NCI-H446 treated with DMSO at 0.1 percent for 48 hours (cell line): ENCODE measurements at regions not wholly inside any gene's neighbourhood (a gene's known extent, or its start where the extent isn't known, plus 50 kb on each side); places are given as distances from the start of the nearest gene placed in this dataset.

Experiments
- DNase-seq: peaks from one replicate; lab custom pipeline; 2025; lab: John Stamatoyannopoulos, UW

DNA sequence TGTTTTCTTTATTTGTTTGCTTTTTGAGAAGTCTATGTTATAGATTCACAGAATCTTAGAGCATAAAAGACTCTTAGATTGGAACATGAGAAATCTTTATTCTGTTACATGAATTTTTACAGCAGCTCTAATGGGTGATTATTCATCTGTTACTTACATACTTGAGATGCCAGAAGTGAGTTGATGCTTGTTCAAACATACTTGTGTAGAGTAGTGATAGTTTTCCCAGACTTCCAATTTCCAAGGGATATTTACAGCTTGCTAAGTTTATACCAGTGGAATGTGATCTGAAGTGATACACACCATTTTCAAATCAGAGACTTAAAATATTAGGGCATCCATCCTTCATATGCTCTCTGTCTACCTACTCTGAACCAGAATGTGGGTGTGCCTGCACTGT lies 252.9 kb upstream of the SMIM31 start:
- no peak for DNase-seq

DNA sequence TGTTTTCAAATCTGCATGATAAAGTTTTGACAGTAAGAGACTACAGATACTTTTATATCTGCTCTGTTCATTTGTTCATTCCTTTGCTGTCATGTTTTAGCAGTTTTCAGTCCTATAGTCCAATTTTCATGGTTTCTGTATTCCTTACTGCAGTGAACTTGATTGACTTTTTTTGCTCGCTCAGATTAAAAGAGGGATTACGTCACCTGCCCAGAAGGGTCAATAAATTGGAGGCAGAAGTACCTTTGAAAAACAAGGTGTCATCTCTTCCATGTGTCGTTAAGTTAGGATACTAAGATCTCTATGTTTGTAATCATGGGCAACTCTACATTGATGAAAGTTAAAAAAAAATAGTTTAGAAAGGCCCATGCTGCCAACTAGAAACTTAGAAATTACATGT lies 250.1 kb upstream of the SMIM31 start:
- DNase-seq = no peak

DNA sequence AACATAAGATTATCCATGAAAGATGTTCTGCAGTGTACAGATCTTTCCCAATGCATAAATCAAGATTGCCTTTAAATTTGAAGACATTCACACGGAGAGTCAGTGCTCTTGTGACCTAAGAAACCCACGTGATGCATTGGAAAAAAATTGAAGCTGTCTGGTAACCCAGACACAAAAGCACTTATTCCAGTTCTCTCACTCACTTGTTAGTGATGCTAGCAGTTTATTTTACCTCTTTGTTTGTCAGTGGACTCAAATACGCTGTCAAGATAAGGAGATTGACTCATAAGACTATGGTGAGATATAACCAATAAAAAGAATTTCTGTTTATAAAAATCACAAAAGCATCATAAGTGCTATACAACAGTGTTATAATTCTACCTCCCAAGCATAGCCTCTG lies 245.8 kb upstream of the SMIM31 start:
- DNase-seq = no peak

DNA sequence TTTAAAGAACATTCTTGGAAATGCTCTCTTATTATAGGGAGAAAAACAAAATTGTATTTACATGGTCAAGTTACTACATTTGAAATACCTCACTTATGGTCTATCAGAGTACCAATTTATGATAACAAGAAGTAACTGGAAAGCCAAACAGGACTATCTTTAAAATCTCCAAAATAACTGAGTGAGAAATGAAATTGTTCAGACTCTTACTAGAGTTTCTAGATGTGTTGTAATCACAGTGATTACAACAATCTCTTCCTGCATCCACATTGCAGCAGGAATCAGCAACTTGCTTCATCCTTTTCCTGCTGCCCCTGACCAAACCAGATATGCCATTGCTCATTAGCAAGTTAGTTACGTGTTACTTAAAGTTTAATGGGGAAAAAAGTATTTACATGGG lies 245.2 kb upstream of the SMIM31 start:
- no peak for DNase-seq

DNA sequence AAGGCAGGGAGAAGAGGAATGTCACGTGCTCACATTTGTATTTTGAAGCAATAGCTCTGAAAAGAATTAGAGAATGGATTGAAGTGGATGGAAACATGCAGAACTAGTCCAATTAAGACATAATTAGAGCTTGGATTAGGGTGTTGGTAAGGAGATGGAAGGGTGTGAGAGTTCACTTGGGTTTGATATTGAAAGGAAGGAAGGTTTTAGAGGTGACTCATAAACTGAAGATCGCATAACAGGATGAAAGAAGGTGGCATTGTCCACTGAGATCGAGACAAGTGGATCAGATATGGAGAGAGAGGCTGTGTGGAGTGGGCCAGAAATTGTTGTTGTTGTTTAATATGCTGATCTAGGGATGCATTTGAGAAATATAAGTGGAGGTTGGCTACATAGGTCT lies 244.0 kb upstream of the SMIM31 start:
- DNase-seq = no peak

DNA sequence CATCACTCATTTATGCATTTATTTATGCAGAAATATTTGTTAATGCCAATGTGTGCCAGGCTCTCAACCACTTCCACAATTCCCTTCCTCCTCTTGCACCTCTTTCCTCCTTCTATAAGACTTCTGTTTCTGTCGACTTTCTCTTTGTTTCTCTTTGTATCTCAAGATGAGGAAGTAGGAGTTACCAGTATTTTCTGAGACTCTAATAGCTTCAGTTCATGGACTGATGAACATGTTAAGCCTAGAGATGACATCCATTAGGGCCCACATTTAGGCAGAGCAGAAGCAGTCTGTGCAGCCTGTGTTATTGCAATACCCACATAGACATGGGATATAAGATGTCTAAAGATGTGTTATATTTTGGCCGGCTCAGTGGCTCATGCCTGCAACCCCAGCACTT lies 241.8 kb upstream of the SMIM31 start:
- no peak for DNase-seq

DNA sequence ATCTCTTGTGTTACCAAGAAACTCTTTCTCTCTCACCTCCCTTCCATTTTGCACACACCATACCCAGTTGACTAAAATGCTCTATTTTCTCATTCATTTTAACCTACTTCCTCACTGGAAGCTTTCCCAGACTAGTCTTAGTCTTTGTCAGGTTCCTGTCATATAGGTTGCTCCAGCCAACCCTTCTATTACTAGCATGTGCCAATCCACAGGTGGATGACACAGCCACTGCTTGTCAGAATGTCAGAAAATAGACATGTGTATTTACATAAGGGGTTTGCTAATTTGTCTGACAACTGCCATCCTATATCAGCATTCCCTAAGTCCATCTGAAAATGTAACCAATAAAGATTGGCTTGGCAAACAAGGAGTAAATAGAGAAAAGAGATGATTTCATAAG lies 239.2 kb upstream of the SMIM31 start:
- no peak for DNase-seq

DNA sequence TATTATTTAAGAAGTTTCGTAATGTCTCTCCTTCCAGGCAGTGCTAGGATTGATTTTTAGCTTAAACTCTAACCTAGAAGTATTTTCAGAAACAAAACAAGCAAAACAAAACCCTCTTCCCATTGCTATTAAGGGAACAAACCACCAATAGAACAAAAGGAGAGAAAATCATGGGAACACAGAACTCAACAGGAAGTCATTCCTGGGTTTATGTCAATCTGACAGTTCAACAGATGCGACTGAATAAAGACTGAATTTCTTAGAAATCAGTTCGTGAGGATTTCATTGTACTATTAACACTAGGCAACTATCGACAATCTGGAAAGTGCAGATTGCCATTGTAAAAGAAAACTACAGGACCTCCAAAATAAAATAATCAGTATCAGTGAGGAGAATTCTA lies 229.1 kb upstream of the SMIM31 start:
- DNase-seq = no peak

DNA sequence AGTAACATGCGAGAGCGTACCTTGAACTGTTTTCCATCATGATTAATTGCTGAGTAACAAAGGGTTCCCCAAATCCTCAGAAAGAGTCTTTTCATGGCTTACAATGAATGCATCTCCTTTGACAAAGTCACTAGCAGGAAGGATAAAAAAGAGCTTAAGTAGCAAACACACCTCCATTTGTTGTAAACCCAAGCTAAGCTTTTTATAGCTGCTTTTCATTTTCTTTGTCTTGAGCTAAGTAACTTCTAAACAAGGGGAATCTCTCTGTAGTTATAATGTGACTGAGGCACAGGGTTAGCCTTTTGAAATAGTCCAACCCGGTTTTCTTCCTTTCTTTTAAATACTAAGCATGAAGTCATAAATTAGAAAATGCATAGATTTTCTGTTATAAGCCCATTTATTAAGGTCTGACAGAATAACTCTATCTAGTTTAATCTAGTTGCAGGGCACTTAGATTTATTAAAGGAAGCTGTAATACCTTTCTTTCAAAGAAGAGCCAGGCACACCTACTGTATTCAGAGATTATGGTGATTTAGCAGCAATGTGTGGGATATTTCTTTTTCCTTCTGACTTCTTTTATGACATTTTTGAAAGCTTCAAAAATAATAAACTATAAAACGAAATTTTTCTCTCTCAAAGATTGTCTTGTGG lies 226.9 kb upstream of the SMIM31 start:
- DNase-seq = no peak

DNA sequence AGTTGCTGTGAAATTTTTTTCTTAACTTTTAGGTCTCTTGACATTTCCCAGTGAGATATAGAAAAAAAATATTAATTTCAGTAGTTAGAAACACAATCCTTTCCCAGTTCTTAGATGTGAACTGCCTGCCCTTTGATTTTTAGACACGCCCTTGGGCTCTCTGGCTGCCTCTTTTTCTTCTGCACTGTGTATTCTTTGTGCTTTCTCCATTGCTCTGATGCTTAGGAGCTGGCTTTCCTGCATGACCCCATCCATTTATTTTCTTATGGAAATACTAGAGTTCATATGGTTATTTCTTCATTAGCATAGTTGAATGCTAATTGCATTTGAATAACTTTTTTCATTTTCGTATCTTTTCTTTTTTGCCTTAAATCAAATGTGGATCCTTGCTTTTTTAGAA lies 224.9 kb upstream of the SMIM31 start:
- no peak for DNase-seq

DNA sequence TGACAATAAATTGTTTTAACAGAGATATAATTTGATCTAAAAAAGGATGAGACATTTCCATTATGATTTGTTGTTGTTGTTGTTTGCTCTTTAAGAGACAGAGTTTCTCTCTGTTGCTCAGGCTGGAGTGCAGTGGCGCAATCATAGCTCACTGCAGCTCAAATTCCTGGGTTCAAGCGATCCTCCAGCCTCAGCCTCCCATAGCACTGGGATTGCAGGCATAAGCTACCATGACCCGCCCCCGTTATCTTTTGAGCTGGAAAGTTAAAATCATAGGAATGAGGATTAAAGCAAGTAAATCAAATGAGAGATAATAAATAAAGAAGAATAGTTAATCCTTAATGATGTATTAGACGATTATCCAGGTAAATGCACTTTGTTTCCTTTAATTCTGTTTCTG lies 224.4 kb upstream of the SMIM31 start:
- no peak for DNase-seq

DNA sequence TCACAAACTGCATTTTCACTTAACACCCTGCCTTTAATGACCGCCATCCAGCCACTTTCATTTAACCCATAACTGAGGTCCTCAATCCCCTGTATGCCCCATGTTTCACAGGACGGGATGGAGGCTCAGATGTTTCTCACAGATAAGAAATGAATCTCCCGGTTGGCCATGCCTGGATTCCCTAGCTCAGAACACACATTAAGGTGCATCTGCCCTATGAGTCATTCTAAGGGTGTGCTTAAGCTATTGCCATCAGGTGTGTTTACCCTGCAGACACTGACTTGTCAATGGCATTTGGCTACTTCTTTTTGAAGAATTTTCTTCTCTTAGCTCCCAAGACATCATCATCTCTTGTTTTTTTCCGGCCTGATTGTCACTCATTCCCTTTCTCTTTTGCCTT lies 222.6 kb upstream of the SMIM31 start:
- no peak for DNase-seq

DNA sequence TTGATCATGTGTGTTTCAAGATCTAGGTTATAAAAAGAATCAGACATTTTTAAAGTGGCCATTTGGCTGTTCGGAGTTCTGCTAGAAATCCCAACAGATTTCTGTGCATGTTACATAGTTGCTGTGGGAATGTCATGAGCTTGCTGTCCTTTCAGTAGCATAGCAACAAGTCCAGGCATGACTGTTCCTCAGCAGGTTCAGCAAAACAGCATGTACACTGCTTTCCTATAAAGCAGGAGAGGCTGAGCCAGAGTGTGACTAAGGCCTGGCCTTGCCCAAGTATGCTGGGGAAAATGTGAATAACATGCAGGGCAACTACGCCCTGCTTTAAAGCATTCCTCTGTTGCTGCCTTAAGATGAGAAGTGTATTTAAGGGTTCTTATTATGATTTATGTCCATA lies 217.1 kb upstream of the SMIM31 start:
- DNase-seq = no peak

DNA sequence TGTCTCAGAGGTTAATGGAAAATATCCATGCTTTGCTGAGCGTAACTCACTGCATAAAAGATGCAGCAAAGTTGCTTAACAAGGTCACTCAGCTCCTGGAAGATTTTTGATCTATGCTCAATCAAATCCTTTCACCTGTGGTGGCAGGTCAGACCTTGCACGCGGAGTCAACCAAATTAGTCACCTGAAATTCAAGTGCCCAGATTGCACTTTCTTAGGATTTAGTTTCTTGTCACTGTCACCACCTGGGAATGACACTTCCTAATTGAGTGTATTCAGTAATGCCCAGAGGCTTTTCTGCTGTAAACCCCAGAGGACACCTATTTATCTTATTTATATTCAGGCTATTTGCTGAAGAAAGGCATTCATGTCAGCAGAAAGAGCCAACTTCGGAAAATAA lies 215.8 kb upstream of the SMIM31 start:
- DNase-seq = no peak

DNA sequence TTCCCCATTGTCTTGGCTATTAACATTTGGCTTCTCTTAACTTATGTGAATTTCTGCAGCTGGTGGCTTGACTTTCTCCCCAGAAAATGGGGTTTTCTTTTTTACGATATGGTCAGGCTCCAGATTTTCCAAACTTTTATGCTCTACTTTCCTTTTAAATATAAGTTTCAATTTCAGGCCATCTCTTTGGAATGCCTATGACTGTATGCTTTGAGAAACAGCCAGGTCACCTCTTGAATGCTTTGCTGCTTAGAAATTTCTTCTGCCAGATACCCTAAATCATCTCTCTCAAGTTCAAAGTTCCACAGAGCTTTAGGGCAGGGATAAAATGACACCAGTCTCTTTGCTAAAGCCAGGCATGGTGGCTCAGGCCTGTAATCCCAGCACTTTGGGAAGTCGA lies 212.9 kb upstream of the SMIM31 start:
- no peak for DNase-seq

DNA sequence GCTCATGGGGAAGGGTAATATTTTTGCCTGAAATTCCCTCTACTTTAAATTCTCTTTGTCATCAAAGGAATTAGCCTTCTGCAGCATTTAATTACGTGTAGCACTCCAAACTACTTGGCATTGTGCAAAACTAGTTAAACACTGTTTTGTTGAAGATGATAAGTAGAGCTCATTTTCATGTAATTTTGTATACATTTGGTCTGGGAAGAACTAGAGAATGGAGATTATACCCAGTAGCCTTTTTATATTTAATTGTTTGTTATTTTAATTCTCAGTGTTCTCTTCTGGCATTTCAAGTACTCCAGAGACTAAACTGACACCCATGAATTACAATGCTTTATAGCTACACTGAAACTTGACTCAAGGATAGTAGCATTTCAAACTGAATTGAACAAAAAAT lies 211.5 kb upstream of the SMIM31 start:
- no peak for DNase-seq

DNA sequence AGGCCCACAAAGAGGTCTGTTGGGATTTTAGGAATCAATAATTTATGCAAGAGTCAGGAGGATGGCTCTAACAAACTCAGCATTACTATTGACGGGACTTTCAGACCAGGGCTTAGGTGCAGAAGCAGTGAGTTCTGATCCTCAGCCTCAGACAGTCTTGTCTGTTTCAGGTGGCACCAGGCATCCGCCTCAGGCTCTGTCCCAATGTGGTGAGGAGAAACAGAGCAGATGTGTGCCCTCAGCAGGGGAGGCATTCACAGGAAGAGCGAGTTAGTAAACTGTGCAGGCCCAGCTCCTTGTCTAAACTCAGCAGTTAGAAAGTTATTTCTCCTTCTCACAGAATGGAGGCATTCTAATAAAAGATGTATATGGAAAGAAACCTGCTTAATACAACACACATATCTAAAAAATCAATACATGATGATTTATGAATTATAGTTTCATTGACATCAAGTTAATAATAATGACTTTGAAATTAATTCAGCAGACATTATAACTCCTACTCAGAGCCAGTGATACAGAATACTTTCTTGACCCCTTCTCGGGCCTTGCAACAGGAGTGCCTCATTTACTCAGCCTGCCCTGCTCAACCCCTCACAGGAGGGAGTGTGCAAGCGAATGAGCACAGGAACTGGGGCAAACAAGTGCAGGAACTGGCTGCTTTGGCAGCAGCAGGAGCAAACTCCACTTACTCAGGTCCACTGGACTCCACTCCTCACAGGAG lies 202.8 kb upstream of the SMIM31 start:
- no peak for DNase-seq

DNA sequence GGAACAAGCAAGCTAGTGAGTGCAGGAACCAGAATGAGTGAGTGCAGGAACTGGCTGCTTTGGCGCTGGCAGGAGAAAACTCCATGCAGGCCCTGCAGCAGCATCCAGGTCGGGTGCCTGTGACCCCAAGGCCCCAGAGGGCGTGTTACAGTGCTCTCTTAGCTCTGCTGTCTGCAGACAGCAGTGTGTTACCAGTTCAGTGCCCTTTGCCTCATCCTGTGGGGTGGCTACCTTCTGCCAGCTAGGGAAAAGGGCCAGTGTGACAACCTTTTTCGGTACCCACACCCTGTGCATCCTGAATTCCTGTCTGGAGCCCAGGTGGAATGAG lies 202.3 kb upstream of the SMIM31 start:
- no peak for DNase-seq

DNA sequence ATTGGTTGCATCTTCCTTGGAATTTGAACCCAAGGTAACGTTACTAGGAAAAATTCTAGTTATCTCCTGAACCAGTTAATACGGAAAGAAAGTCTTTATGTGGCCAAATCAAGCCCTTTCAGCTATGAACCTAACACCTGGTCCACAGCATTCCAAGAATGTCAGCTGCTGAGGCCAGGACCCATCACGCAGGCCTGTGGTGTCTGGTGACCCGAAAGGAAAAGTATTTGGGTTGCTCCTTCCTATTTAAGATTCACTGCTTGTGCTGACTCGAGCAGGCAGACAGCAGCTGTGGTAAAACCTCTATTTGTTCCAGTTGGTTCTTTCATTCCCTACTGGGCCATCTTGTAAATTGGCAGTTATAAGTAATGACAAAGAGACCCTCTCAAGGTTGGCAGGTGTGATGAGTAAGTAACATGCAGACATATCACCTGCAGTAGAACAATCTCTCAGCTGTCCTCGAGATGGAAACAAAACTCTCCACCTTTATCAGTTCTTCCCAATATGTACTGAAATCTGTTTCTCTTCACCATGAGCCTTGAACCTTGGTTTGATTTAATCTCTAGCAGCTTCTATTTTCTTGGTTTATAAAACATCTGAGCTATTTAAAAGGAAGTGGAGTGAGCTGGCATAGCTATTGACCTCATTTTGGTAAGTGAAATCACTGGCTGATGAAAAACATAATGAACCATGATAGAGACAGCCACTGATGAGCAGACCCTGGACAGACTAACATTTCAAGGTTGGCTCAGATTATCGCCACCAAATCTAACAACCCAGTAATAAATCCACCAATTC lies 182.1 kb upstream of the SMIM31 start:
- no peak for DNase-seq

DNA sequence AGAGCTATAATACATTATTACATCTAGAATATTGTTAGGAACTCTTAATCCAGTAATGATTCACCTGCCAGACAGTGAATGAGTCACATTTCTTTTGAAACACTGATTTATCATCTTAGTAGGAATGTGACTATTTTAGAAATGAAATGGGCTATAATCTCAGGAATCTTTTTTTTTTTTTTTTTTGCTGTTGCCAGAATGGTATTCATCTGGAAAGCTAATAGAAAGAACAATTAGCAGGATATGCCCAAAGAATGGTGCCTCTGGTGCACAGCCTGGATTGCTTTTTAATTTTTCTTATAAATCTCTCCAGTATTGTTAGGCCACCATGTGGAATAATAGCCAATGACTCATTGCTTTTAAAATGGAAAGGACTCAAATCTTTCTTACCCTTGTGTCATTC lies 181.1 kb upstream of the SMIM31 start:
- no peak for DNase-seq

DNA sequence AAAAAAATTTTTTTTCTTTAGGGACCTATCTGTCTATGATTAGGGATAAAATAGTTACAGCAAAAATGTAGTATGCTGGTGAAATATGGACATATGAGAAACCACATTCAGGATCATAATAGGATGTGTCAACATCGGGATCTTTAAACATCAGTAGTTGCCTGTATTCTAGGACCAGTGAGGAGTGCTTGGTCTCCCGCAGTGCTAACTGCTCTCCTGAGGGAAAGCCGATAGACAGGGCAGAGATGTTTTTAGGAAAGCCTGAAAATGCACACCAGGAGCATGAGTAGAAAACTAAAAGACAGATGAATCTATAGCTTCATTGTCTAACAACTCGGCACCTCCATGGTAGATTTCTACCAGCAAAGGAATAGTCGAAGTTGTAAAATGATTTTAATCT lies 178.1 kb upstream of the SMIM31 start:
- no peak for DNase-seq

DNA sequence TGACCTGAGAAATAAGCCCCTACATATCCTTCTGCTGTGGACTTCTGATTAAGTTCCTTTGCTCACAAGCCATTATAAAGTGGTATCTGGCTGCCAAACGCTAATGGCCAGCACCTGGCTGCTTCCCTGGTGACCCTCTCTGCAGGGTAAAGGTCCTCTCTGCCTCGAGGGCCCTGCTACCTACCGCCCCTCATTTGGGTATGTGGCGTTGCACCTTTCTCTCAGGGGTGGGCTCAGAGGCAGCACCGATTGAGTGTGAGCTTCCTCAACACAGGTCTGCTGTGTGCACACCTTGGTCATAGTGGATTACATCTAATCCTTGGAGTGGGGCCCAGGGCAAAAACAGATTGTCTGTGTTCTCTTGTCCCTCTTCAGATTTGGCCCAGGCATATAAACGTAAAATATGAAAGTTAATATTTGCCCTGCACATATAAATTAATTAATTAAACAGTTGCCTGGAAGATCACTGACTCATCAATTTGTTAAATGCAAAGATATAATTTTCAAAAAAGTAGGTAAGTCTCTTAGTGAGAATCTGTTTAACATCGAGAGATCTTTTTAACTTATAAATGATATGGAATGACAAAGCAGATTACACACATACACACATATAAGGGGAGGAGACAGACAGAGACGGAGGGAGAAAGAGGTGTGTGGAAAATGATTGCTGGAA lies 174.5 kb upstream of the SMIM31 start:
- no peak for DNase-seq

DNA sequence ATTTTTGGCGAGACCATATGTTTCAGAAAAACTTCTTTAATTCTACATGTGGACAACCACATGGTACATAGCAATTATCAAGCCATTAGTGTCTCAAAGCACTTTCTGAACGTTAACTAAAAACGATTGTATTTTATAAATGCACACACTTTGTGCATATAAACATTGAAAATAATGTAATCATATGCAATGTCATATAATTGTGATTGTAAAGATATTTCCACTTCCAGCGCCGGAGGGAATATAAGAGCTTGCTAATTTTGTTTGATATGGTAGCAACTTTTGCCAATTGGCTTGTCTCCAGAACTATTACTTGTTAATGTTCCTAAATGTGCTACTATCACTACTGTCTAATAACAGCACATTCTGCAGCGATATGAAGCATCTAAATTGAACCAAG lies 162.3 kb upstream of the SMIM31 start:
- no peak for DNase-seq
